ENCODE measurements at regions not wholly inside any gene's neighbourhood (a gene's known extent, or its start where the extent isn't known, plus 50 kb on each side); places are given as distances from the start of the nearest gene placed in this dataset.
"Not testable (repeated sequence)": the region's sequence is repeated elsewhere in the genome, so short reads cannot be mapped to it uniquely, and the experiment has no call there.

GRCh38 chr1:227508431-227508830 is 54.9 kb upstream of the ZNF678 start:
- no peak for DNase-seq (ENCODE audit: low spot score)

GRCh38 chr1:227506490-227507393 is 56.6 kb upstream of the ZNF678 start:
- not testable (repeated sequence) for DNase-seq (ENCODE audit: low spot score)

GRCh38 chr1:227496045-227496444 is 67.3 kb upstream of the ZNF678 start:
- not testable (repeated sequence) for DNase-seq (ENCODE audit: low spot score)

- DNase-seq (ENCODE audit: low spot score): not testable (repeated sequence)
These were observed 69.3 kb upstream of the ZNF678 start for GRCh38 chr1:227493863-227494551.

GRCh38 chr1:227490478-227490877 is 72.9 kb upstream of the ZNF678 start:
- DNase-seq (ENCODE audit: low spot score): no peak

- no peak for DNase-seq (ENCODE audit: low spot score)
These were observed 73.4 kb upstream of the ZNF678 start for GRCh38 chr1:227490001-227490400.

- no peak for DNase-seq (ENCODE audit: low spot score)
These were observed 73.8 kb upstream of the ZNF678 start for GRCh38 chr1:227489572-227489971.

- no peak for DNase-seq (ENCODE audit: low spot score)
These were observed 75.8 kb upstream of the ZNF678 start for GRCh38 chr1:227487606-227488005.

GRCh38 chr1:227486559-227486958 is 76.8 kb upstream of the ZNF678 start:
- no peak for DNase-seq (ENCODE audit: low spot score)

- no peak for DNase-seq (ENCODE audit: low spot score)
These were observed 81.4 kb upstream of the ZNF678 start for GRCh38 chr1:227482023-227482299.

- not testable (repeated sequence) for DNase-seq (ENCODE audit: low spot score)
These were observed 89.3 kb upstream of the ZNF678 start for GRCh38 chr1:227474072-227474471.

- no peak for DNase-seq (ENCODE audit: low spot score)
These were observed 90.6 kb upstream of the ZNF678 start for GRCh38 chr1:227472772-227473171.

GRCh38 chr1:227470688-227471087 is 92.7 kb upstream of the ZNF678 start:
- no peak for DNase-seq (ENCODE audit: low spot score)

- no peak for DNase-seq (ENCODE audit: low spot score)
These were observed 93.6 kb upstream of the ZNF678 start for GRCh38 chr1:227469708-227470107.

GRCh38 chr1:227466039-227466645 is 97.2 kb upstream of the ZNF678 start:
- DNase-seq (ENCODE audit: low spot score): no peak

- peak; percentile 75 for DNase-seq (ENCODE audit: low spot score)
These were observed 98.1 kb upstream of the ZNF678 start for GRCh38 chr1:227465256-227465655.

- DNase-seq (ENCODE audit: low spot score): peak; percentile 23
These were observed 103.4 kb upstream of the ZNF678 start for GRCh38 chr1:227459977-227460376.

- DNase-seq (ENCODE audit: low spot score): no peak
These were observed 104.0 kb upstream of the ZNF678 start for GRCh38 chr1:227459326-227459841.

GRCh38 chr1:227454686-227455085 is 108.7 kb upstream of the ZNF678 start:
- DNase-seq (ENCODE audit: low spot score): no peak

- no peak for DNase-seq (ENCODE audit: low spot score)
These were observed 109.6 kb upstream of the ZNF678 start for GRCh38 chr1:227453631-227454355.

GRCh38 chr1:227451954-227452353 is 111.4 kb upstream of the ZNF678 start:
- no peak for DNase-seq (ENCODE audit: low spot score)

- DNase-seq (ENCODE audit: low spot score): no peak
These were observed 112.3 kb upstream of the ZNF678 start for GRCh38 chr1:227451057-227451456.
